ENCODE measurements at regions not wholly inside any gene's neighbourhood (a gene's known extent, or its start where the extent isn't known, plus 50 kb on each side); places are given as distances from the start of the nearest gene placed in this dataset.
A peak's percentile ranks its signal among the peaks of the same experiment; 100 is the strongest.

- no peak for TF ChIP-seq CTCF (conservative IDR thresholded peaks at IDR 0.05; ENCODE audit: low read depth, low read length)
- no peak for DNase-seq (ENCODE audit: low read depth)
- H3K4me3 ChIP-seq (ENCODE audit: low read depth, low read length) = no peak overlapping the region
Measured at GRCh38 chr3:157718800-157719199, 215.6 kb upstream of the VEPH1 start.

- TF ChIP-seq CTCF (conservative IDR thresholded peaks at IDR 0.05; ENCODE audit: low read depth, low read length) = no peak
- no peak overlapping the region for H3K4me3 ChIP-seq (ENCODE audit: low read depth, low read length)
- no peak for DNase-seq (ENCODE audit: low read depth)
Measured at GRCh38 chr3:157713101-157713500, 209.9 kb upstream of the VEPH1 start.

GRCh38 chr3:157705258-157705657 is 202.0 kb upstream of the VEPH1 start:
- TF ChIP-seq CTCF (conservative IDR thresholded peaks at IDR 0.05; ENCODE audit: low read depth, low read length) = no peak
- H3K4me3 ChIP-seq (ENCODE audit: low read depth, low read length) = no peak overlapping the region
- DNase-seq (ENCODE audit: low read depth) = no peak

GRCh38 chr3:157700405-157700804 is 197.2 kb upstream of the VEPH1 start:
- peak; percentile 14 for TF ChIP-seq CTCF (conservative IDR thresholded peaks at IDR 0.05; ENCODE audit: low read depth, low read length)
- H3K4me3 ChIP-seq (ENCODE audit: low read depth, low read length) = no peak overlapping the region
- no peak for DNase-seq (ENCODE audit: low read depth)

GRCh38 chr3:157695586-157695985 is 192.4 kb upstream of the VEPH1 start:
- TF ChIP-seq CTCF (conservative IDR thresholded peaks at IDR 0.05; ENCODE audit: low read depth, low read length) = no peak
- no peak for DNase-seq (ENCODE audit: low read depth)

GRCh38 chr3:157695103-157695502 is 191.9 kb upstream of the VEPH1 start:
- no peak for DNase-seq (ENCODE audit: low read depth)
- H3K4me3 ChIP-seq (ENCODE audit: low read depth, low read length) = no peak overlapping the region
- TF ChIP-seq CTCF (conservative IDR thresholded peaks at IDR 0.05; ENCODE audit: low read depth, low read length) = no peak

More at GRCh38 chr3:157695586-157695985, 192.4 kb upstream of the VEPH1 start:
- H3K4me3 ChIP-seq (ENCODE audit: low read depth, low read length) = no peak overlapping the region

- no peak overlapping the region for H3K4me3 ChIP-seq (ENCODE audit: low read depth, low read length)
- no peak for TF ChIP-seq CTCF (conservative IDR thresholded peaks at IDR 0.05; ENCODE audit: low read depth, low read length)
- DNase-seq (ENCODE audit: low read depth) = no peak
Measured at GRCh38 chr3:157693762-157694161, 190.5 kb upstream of the VEPH1 start.
